Esophagus squamous epithelium (tissue), 4 donors: ENCODE measurements at regions not wholly inside any gene's neighbourhood (a gene's known extent, or its start where the extent isn't known, plus 50 kb on each side); places are given as distances from the start of the nearest gene placed in this dataset.

Experiments
- POLR2A ChIP-seq, 4 donors: fragments of 450-650 bp; IDR thresholded peaks; one replicate each; pipeline ENCODE4 v1.6.1; 2017; ENCODE audit warnings: antibody characterized with exemption in 4 of 4, mild to moderate bottlenecking in 4 of 4, moderate library complexity in 3 of 4
- TF ChIP-seq, protein P1 (sequence below), 6 experiments: fragments of 450-650 bp in 4 of 6; fragments of 200-600 bp in 2 of 6; sonication (generic) in 2 of 6; IDR thresholded peaks; one replicate each; pipeline ENCODE4 v1.5.1; 2016 to 2019; ENCODE audit warnings: antibody characterized with exemption in 6 of 6, mild to moderate bottlenecking in 4 of 6, moderate library complexity in 4 of 6

- TF ChIP-seq POLR2A (IDR thresholded peaks at IDR 0.05): no peak
- TF ChIP-seq, protein P1, sequence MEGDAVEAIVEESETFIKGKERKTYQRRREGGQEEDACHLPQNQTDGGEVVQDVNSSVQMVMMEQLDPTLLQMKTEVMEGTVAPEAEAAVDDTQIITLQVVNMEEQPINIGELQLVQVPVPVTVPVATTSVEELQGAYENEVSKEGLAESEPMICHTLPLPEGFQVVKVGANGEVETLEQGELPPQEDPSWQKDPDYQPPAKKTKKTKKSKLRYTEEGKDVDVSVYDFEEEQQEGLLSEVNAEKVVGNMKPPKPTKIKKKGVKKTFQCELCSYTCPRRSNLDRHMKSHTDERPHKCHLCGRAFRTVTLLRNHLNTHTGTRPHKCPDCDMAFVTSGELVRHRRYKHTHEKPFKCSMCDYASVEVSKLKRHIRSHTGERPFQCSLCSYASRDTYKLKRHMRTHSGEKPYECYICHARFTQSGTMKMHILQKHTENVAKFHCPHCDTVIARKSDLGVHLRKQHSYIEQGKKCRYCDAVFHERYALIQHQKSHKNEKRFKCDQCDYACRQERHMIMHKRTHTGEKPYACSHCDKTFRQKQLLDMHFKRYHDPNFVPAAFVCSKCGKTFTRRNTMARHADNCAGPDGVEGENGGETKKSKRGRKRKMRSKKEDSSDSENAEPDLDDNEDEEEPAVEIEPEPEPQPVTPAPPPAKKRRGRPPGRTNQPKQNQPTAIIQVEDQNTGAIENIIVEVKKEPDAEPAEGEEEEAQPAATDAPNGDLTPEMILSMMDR (IDR thresholded peaks at IDR 0.05): no peak
These were observed 995.9 kb upstream of the ADGRB3 start for GRCh38 chr6:67639161-67639560.
